Transverse colon (tissue), 4 donors: ENCODE measurements at regions not wholly inside any gene's neighbourhood (a gene's known extent, or its start where the extent isn't known, plus 50 kb on each side); places are given as distances from the start of the nearest gene placed in this dataset.

Source experiments
- DNase-seq: peaks from one replicate; pipeline ENCODE4 v3.0.0-alpha.2; 2019
- H3K27ac ChIP-seq, 4 donors: fragments of 200-600 bp; sonication (generic); 2 replicates each; pipeline ENCODE4 v1.5.1; 2016 to 2018; ENCODE audit warnings: inconsistent platforms in 4 of 4
- H3K27me3 ChIP-seq: fragments of 200-600 bp; sonication (generic); 2 replicates; pipeline ENCODE4 v1.5.1; 2017; ENCODE audit warnings: inconsistent platforms
- H3K36me3 ChIP-seq, 4 donors: fragments of 200-600 bp; sonication (generic); 2 replicates each; pipeline ENCODE4 v1.5.1; 2017 to 2019; ENCODE audit warnings: inconsistent platforms in 4 of 4
- H3K4me1 ChIP-seq, 4 donors: fragments of 200-600 bp; sonication (generic); 2 replicates each; pipeline ENCODE4 v1.5.1; 2017 to 2020; ENCODE audit warnings: inconsistent platforms in 4 of 4
- H3K4me3 ChIP-seq, 4 donors: fragments of 200-600 bp; sonication (generic); 1 replicate in 1 of 4; 2 replicates in 3 of 4; pipeline versions ENCODE4 v1.5.1 to v1.6.1; 2017 to 2019; ENCODE audit warnings: inconsistent platforms in 4 of 4
- H3K9me3 ChIP-seq, 2 donors: fragments of 200-600 bp; sonication (generic); 2 replicates each; pipeline ENCODE4 v1.5.1; 2017 to 2019; ENCODE audit warnings: inconsistent platforms in 2 of 2
- EP300 ChIP-seq: sonication (generic); formaldehyde crosslinking; IDR thresholded peaks from one replicate; pipeline ENCODE4 v1.6.1; 2017; ENCODE audit warnings: antibody characterized with exemption, low read depth
- POLR2A ChIP-seq: fragments of 450-650 bp; IDR thresholded peaks from one replicate; pipeline ENCODE4 v1.6.1; 2016; ENCODE audit warnings: antibody characterized with exemption, mild to moderate bottlenecking, moderate library complexity
- POLR2AphosphoS5 ChIP-seq, 3 donors: sonication (generic); formaldehyde crosslinking; IDR thresholded peaks; one replicate each; pipeline ENCODE4 v1.6.1; 2016; ENCODE audit warnings: antibody characterized with exemption in 3 of 3
- WGBS, 2 donors: methylation state at CpG; one replicate each; pipeline ENCODE4 v1.1.5; 2018; ENCODE audit warnings: low coverage in 1 of 2; 5-methylcytosine and 5-hydroxymethylcytosine counted together
- in situ Hi-C, 4 donors: fragments of 200-750 bp; cut with MboI; loops; one replicate each; pipeline versions ENCODE4 v1.15.0 to v1.15.1; 2017; ENCODE audit warnings: low sequenced_read_pairs in 3 of 4, low pct_ligation_motif_present in 1 of 4, low pct_unique_long_range_greater_than_20kb in 1 of 4
- intact Hi-C: fragments of 100-400 bp; cut with DNase I; formaldehyde crosslinking; loops from one replicate; pipeline ENCODE4 v1.15.1; 2023; ENCODE audit warnings: low total_unique reads
- TF ChIP-seq, protein P1 (sequence below), 5 experiments: fragments of 200-600 bp in 3 of 5; fragments of 450-650 bp in 2 of 5; sonication (generic) in 3 of 5; IDR thresholded peaks; 1 replicate in 2 of 5; 2 replicates in 3 of 5; pipeline ENCODE4 v1.5.1; 2016 to 2017; ENCODE audit warnings: antibody characterized with exemption in 5 of 5, inconsistent platforms in 3 of 5, mild to moderate bottlenecking in 2 of 5, moderate library complexity in 1 of 5

DNA sequence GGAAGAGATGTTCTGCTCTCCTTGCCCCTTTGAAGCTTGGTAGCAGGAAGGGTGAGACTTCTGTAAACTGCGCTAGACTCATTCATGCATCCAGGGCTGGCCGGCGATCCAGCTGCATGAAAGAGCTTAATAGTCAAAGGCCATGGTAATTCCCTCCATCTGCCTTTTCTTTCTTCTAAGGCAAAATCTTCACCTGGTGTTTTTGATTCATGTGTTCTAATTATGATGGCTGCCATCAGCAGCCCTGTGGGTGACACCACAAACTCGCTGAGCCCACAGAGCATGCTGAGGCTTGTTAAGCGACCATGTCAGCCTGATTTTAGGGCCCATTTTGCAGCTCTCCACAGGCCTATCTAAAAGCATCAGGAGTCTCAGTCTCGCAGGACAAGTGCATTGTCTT is 450.1 kb upstream of the TENM3 start:
- Histone ChIP-seq H3K27ac (no peak overlapping the region), H3K36me3 (no peaks in the 10 kb centered on the region), H3K4me1 (no peaks in the 10 kb centered on the region), H3K27me3 (no peaks in the 10 kb centered on the region), H3K4me3 (no peak overlapping the region), H3K9me3 (no peaks in the 10 kb centered on the region)
- TF ChIP-seq POLR2AphosphoS5 (IDR thresholded peaks at IDR 0.05) (no peak), POLR2A (no peak), EP300 (no peak)
- TF ChIP-seq, protein P1, sequence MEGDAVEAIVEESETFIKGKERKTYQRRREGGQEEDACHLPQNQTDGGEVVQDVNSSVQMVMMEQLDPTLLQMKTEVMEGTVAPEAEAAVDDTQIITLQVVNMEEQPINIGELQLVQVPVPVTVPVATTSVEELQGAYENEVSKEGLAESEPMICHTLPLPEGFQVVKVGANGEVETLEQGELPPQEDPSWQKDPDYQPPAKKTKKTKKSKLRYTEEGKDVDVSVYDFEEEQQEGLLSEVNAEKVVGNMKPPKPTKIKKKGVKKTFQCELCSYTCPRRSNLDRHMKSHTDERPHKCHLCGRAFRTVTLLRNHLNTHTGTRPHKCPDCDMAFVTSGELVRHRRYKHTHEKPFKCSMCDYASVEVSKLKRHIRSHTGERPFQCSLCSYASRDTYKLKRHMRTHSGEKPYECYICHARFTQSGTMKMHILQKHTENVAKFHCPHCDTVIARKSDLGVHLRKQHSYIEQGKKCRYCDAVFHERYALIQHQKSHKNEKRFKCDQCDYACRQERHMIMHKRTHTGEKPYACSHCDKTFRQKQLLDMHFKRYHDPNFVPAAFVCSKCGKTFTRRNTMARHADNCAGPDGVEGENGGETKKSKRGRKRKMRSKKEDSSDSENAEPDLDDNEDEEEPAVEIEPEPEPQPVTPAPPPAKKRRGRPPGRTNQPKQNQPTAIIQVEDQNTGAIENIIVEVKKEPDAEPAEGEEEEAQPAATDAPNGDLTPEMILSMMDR (IDR thresholded peaks at IDR 0.05), result no peak
- intact Hi-C loops, result no loop called here
- 60 to 86% methylated on average over 3 to 6 of the region's 6 CpGs for WGBS, 2 donors
- DNase-seq, result no peak
- in situ Hi-C loops, result no loop called here

DNA sequence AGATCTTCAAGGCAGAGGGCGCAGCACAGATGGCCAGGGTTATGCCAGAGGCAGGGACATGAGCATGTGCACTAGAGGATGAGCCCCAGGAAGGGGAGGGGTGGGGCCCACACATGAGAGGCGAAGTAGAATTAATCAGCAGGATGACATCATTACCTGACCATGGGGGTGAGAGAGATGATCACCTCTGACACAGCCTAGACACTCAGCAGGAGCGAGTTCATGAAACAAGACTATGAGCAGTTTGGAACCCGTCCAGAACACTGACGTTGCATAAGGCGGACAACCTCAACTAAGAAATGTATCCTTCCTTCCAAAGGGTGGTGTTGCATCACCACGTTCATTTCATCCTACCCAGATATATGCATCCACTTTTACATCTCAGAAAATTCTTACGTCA is 446.7 kb upstream of the TENM3 start:
- Histone ChIP-seq H3K4me1 (no peaks in the 10 kb centered on the region), H3K9me3 (no peaks in the 10 kb centered on the region), H3K36me3 (no peaks in the 10 kb centered on the region), H3K4me3 (no peak overlapping the region), H3K27me3 (no peaks in the 10 kb centered on the region), H3K27ac (no peak overlapping the region)
- WGBS, 2 donors, result 81% methylated on average over 8 of the region's 8 CpGs; no CpG with 5 or more reads in 1 of the 2 donors
- in situ Hi-C loops (no loop called here), intact Hi-C loops (no loop called here)
- TF ChIP-seq, protein P1 (IDR thresholded peaks at IDR 0.05), result no peak
- TF ChIP-seq POLR2AphosphoS5 (IDR thresholded peaks at IDR 0.05), result no peak
- no peak for TF ChIP-seq POLR2A
- no peak for TF ChIP-seq EP300
- DNase-seq, result no peak

DNA sequence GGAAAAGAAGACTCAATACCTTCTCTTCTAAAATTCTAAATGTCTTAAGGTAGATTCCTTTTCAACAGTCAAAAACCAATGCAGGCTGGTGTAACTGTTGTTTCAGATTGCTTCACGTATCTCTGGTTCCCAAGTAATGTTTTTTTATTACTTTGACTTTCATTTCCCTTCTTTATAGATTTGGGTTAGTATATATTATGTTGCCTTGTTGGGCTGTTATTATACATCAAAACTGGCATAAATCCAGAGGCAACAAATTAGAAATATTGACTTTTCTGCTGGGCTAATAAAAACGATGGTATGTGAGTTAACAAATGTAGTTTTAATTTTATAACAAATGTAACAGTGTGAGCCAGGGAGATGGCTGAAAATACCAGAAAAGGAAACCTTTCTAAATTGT is 444.7 kb upstream of the TENM3 start:
- no peaks in the 10 kb centered on the region for H3K36me3 ChIP-seq
- WGBS, 2 donors, result 49 to 67% methylated on average over 2 of the region's 2 CpGs
- intact Hi-C loops, result no loop called here
- no peak for DNase-seq
- no peak overlapping the region for H3K4me3 ChIP-seq
- H3K4me1 ChIP-seq, result no peaks in the 10 kb centered on the region
- H3K27ac ChIP-seq, result no peak overlapping the region
- H3K9me3 ChIP-seq, result no peaks in the 10 kb centered on the region
- H3K27me3 ChIP-seq, result no peaks in the 10 kb centered on the region
- TF ChIP-seq POLR2A (no peak), EP300 (no peak), POLR2AphosphoS5 (IDR thresholded peaks at IDR 0.05) (no peak)
- TF ChIP-seq, protein P1 (IDR thresholded peaks at IDR 0.05), result no peak
- in situ Hi-C loops, result no loop called here

DNA sequence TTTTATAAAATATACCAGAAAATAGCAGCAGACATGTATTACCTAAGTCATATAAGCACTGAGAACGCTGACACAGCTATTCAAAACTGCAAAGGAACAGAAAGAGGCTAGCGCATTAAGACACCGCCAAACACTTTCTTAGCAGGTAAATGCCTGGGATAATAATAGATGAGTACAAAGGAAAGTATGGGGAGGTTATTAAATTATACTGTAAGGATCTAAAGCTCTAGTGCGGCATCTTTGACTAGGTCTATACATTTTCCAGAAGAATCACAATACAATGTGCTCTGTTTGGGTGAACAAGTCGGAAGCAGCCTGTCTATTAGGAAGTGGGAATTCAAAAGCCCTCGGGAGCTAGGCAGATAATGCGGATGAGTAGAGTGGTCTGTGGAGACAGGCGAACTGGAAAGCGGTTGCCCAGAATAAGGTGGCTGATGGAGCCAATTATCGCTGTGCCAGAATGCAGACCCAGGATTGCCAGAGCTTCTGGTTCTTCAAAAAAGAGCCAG is 443.6 kb upstream of the TENM3 start:
- Histone ChIP-seq H3K9me3 (no peaks in the 10 kb centered on the region), H3K4me1 (no peaks in the 10 kb centered on the region), H3K4me3 (no peak overlapping the region), H3K36me3 (no peaks in the 10 kb centered on the region), H3K27me3 (no peaks in the 10 kb centered on the region), H3K27ac (no peak overlapping the region)
- intact Hi-C loops (no loop called here), in situ Hi-C loops (no loop called here)
- no peak for TF ChIP-seq EP300
- TF ChIP-seq POLR2A, result no peak
- TF ChIP-seq, protein P1 (IDR thresholded peaks at IDR 0.05), result no peak
- TF ChIP-seq POLR2AphosphoS5 (IDR thresholded peaks at IDR 0.05), result no peak
- DNase-seq, result no peak
- WGBS, 2 donors, result 90 to 91% methylated on average over 5 to 10 of the region's 10 CpGs
